ENCODE measurements at regions not wholly inside any gene's neighbourhood (a gene's known extent, or its start where the extent isn't known, plus 50 kb on each side); places are given as distances from the start of the nearest gene placed in this dataset.

GRCh38 chr3:38958026-38958720 lies 93.6 kb downstream of the SCN11A start:
- no peak for TF ChIP-seq CTCF (conservative IDR thresholded peaks at IDR 0.05; ENCODE audit: low read depth, low read length)
- TF ChIP-seq EZH2 (IDR thresholded peaks at IDR 0.05; ENCODE audit: borderline replicate concordance, low read depth, low read length, poor library complexity, severe bottlenecking): no peak

Measured in A673 (cell line).